ENCODE measurements at regions not wholly inside any gene's neighbourhood (a gene's known extent, or its start where the extent isn't known, plus 50 kb on each side); places are given as distances from the start of the nearest gene placed in this dataset.

DNA sequence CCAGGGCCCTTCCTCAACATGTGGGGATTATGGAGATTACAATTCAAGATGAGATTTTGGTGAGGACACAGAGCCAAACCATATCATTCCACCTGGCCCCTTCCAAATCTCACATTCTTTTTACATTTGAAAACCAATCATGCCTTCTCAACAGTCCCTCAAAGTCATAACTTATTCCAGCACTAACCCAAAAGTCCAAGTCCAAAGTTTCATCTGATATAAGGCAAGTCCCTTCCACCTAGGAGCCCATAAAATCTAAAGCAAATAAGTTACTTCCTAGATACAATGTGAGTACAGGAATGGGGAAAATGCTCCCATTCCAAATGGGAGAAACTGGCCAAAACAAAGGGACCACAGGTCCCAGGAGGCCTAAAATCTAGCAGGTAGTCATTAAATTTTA is 309.5 kb upstream of the SLITRK3 start (continued):
- TF ChIP-seq YY1 (IDR thresholded peaks at IDR 0.05; ENCODE audit: extremely low read depth, insufficient replicate concordance, low read depth, low read length) (no peak), POLR2AphosphoS5 (IDR thresholded peaks at IDR 0.05; ENCODE audit: low read depth, low read length) (no peak), SIN3A (IDR thresholded peaks at IDR 0.05; ENCODE audit: low read depth) (no peak)
- TF ChIP-seq, protein P1, sequence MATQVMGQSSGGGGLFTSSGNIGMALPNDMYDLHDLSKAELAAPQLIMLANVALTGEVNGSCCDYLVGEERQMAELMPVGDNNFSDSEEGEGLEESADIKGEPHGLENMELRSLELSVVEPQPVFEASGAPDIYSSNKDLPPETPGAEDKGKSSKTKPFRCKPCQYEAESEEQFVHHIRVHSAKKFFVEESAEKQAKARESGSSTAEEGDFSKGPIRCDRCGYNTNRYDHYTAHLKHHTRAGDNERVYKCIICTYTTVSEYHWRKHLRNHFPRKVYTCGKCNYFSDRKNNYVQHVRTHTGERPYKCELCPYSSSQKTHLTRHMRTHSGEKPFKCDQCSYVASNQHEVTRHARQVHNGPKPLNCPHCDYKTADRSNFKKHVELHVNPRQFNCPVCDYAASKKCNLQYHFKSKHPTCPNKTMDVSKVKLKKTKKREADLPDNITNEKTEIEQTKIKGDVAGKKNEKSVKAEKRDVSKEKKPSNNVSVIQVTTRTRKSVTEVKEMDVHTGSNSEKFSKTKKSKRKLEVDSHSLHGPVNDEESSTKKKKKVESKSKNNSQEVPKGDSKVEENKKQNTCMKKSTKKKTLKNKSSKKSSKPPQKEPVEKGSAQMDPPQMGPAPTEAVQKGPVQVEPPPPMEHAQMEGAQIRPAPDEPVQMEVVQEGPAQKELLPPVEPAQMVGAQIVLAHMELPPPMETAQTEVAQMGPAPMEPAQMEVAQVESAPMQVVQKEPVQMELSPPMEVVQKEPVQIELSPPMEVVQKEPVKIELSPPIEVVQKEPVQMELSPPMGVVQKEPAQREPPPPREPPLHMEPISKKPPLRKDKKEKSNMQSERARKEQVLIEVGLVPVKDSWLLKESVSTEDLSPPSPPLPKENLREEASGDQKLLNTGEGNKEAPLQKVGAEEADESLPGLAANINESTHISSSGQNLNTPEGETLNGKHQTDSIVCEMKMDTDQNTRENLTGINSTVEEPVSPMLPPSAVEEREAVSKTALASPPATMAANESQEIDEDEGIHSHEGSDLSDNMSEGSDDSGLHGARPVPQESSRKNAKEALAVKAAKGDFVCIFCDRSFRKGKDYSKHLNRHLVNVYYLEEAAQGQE (IDR thresholded peaks at IDR 0.05; ENCODE audit: low read depth) = no peak

- ATAC-seq = no peak
These were observed 308.4 kb upstream of the SLITRK3 start for GRCh38 chr3:165504554-165504953.

More at GRCh38 chr3:165504554-165504953, 308.4 kb upstream of the SLITRK3 start:
- Histone ChIP-seq H3K36me3 (ENCODE audit: control insufficient read depth in 1 of 2, insufficient read depth in 2 of 2, low read length in 2 of 2) (no peaks in the 10 kb centered on the region), H3K27ac (ENCODE audit: low read depth, low read length) (no peak overlapping the region), H3K4me3 (replicated peaks in 1 of 2; ENCODE audit: low read depth in 1 of 2, low read length in 2 of 2) (no peak overlapping the region), H2AFZ (ENCODE audit: low read depth, low read length, poor library complexity, severe bottlenecking) (no peak overlapping the region), H3K27me3 (ENCODE audit: insufficient read depth, low read length) (no peaks in the 10 kb centered on the region), H3K4me2 (ENCODE audit: low read length) (no peak overlapping the region), H3K9ac (ENCODE audit: low read length) (no peak overlapping the region), H3K9me3 (ENCODE audit: control insufficient read depth in 1 of 2, insufficient read depth in 1 of 2, low read depth in 1 of 2, low read length in 2 of 2) (0 out of 4 replicates have a peak, but pooled peaks cover 0 to 4% of the 10 kb centered on the region in 2 experiments), H3K79me2 (ENCODE audit: insufficient read depth, low read length) (no peaks in the 10 kb centered on the region), H3K4me1 (ENCODE audit: control insufficient read depth in 1 of 2, insufficient read depth in 2 of 2, low read length in 2 of 2) (no peaks in the 10 kb centered on the region), H4K20me1 (ENCODE audit: insufficient read depth) (no peaks in the 10 kb centered on the region), H3K9me2 (ENCODE audit: insufficient read depth) (no peaks in the 10 kb centered on the region)
- RAD21 ChIA-PET (ENCODE audit: low non-redundant PET in 1 of 2, low total read pairs in 2 of 2, uncharacterized antibody in 2 of 2, unreplicated experiment in 2 of 2) = no interaction called here
- intact Hi-C loops (cut with micrococcal nuclease) = no loop called here
- POLR2A ChIA-PET = no interaction called here
- CTCF ChIA-PET = no interaction called here
- TF ChIP-seq POLR2A (IDR thresholded peaks at IDR 0.05; ENCODE audit: borderline replicate concordance, extremely low read depth, insufficient read depth, insufficient read length) = no peak
- no peak for TF ChIP-seq POLR2AphosphoS5 (IDR thresholded peaks at IDR 0.05; ENCODE audit: low read depth, low read length)
- TF ChIP-seq YY1 (IDR thresholded peaks at IDR 0.05; ENCODE audit: extremely low read depth, insufficient replicate concordance, low read depth, low read length) = no peak
- TF ChIP-seq, protein P1 (IDR thresholded peaks at IDR 0.05; ENCODE audit: low read depth) = no peak
- no peak for TF ChIP-seq MAX (IDR thresholded peaks at IDR 0.05)
- no peak for TF ChIP-seq ATF3 (IDR thresholded peaks at IDR 0.05)
- TF ChIP-seq FOSL1 (IDR thresholded peaks at IDR 0.05; ENCODE audit: low read depth) = no peak
- TF ChIP-seq SRF (IDR thresholded peaks at IDR 0.05; ENCODE audit: low read depth) = no peak
- no peak for TF ChIP-seq ZNF274 (IDR thresholded peaks at IDR 0.05; ENCODE audit: low read depth, low read length)
- TF ChIP-seq TCF7L2 (IDR thresholded peaks at IDR 0.05; ENCODE audit: borderline replicate concordance, extremely low read depth, insufficient read depth, insufficient read length) = no peak
- DNase-seq (ENCODE audit: low read depth, low spot score) = no peak
- no TSS peak for BruUV-seq (replicated peaks)
